ENCODE measurements at regions not wholly inside any gene's neighbourhood (a gene's known extent, or its start where the extent isn't known, plus 50 kb on each side); places are given as distances from the start of the nearest gene placed in this dataset.

DNA sequence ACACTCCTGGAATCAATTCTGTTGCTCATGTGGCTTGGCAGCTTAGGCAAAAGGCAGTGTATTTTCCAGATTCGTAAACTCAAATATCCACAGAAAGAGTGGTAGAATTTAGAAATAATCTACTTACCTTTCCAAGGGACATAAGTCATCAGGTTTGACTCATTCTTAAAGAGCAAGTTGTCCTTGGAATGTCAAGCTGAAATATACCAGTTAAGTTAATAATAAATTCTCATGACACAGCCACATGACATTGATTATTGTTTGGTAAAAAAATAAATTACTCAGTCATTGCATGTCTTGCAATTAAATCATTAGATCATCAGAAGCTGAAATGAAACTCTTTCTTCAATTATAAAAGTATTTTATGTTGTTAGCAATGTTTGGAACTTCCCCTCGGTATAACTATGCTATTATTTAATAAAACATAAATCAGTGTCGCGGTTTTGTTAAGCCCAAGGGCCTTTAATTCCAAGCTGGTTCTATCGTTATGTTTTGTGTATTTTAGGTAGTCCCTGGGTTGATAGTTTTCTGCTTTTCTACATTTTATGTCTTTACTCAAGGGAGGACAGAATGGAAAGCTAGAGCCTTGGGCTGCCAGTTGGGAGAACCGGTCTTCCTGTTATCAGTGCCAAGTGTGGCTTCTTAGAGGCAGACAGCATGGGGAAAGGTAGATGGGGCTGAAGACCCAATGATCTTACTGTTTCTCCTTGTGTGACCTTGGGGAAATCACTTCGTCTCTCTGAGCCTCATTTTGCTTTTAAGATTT is 79.3 kb upstream of the PRLR start:
- Histone ChIP-seq H3K36me3 (ENCODE audit: control insufficient read depth in 1 of 2, insufficient read depth in 2 of 2, low read length in 2 of 2) (no peaks in the 10 kb centered on the region), H3K4me3 (ENCODE audit: low read depth in 1 of 2, low read length in 2 of 2) (no peak overlapping the region), H3K4me1 (ENCODE audit: control insufficient read depth in 1 of 2, insufficient read depth in 2 of 2, low read length in 2 of 2) (no peaks in the 10 kb centered on the region), H3K27me3 (ENCODE audit: low read depth, low read length) (no peaks in the 10 kb centered on the region), H3K9me3 (ENCODE audit: control insufficient read depth in 1 of 2, low read length in 2 of 2) (no peaks in the 10 kb centered on the region), H3K27ac (ENCODE audit: low read length) (no peak overlapping the region)

DNA sequence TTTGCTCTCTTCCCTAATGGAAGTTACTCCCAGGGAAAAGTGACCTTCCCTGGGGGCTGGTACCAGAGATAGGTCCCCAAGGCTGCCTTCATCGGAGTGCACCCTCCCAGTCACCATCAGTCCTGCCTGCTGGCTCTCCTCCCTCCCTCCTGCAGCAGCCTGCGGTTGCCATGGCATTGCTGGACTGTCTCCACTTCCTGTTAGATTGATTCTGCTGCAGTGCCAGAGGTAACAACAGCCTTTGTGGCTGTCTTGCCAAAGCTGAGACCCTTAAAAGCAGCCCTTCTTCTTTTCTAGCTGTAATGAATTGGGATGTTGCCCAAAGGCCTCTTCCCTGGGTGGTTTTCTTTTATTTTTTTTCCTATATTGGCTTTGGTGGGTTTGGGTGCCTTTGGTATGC is 78.1 kb upstream of the PRLR start:
- Histone ChIP-seq H3K9me3 (ENCODE audit: control insufficient read depth in 1 of 2, low read length in 2 of 2) (no peaks in the 10 kb centered on the region), H3K27me3 (ENCODE audit: low read depth, low read length) (no peaks in the 10 kb centered on the region), H3K4me3 (ENCODE audit: low read depth in 1 of 2, low read length in 2 of 2) (no peak overlapping the region), H3K4me1 (ENCODE audit: control insufficient read depth in 1 of 2, insufficient read depth in 2 of 2, low read length in 2 of 2) (no peaks in the 10 kb centered on the region), H3K36me3 (ENCODE audit: control insufficient read depth in 1 of 2, insufficient read depth in 2 of 2, low read length in 2 of 2) (no peaks in the 10 kb centered on the region), H3K27ac (ENCODE audit: low read length) (no peak overlapping the region)

DNA sequence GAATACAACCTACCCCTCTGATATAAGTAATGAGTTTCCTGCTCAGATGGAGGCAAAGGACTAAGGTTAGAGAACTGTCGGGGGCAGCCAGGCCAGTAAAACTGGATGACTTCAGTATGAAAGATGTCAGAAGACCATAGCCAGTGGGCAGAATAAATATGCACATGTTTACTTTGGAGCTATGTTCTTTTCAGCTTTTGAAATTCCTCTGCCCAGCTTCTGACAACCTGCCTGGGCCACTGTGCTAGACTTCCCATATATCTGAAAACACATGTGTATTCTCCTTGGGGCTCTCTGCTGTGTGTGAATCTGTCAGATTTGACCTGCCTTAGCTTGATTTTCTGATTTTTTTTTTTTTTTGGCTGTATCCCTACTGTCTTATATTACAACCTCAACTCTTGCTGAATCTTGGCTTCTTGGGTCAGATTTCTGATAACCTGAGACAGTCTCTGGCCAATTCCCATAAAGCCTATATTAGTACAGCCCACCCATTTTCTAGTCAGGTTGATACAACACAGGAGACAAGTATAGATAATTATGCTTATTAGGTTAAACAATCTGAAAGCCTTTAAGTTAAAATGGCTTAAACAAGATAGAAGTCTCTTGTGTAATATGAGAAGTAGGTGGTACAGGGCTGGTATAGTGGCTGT is 76.6 kb upstream of the PRLR start:
- H3K36me3 ChIP-seq (ENCODE audit: control insufficient read depth in 1 of 2, insufficient read depth in 2 of 2, low read length in 2 of 2) = no peaks in the 10 kb centered on the region
- H3K4me3 ChIP-seq (ENCODE audit: low read depth in 1 of 2, low read length in 2 of 2) = no peak overlapping the region
- H3K4me1 ChIP-seq (ENCODE audit: control insufficient read depth in 1 of 2, insufficient read depth in 2 of 2, low read length in 2 of 2) = no peaks in the 10 kb centered on the region
- H3K27ac ChIP-seq (ENCODE audit: low read length) = no peak overlapping the region
- H3K27me3 ChIP-seq (ENCODE audit: low read depth, low read length) = no peaks in the 10 kb centered on the region
- no peaks in the 10 kb centered on the region for H3K9me3 ChIP-seq (ENCODE audit: control insufficient read depth in 1 of 2, low read length in 2 of 2)

DNA sequence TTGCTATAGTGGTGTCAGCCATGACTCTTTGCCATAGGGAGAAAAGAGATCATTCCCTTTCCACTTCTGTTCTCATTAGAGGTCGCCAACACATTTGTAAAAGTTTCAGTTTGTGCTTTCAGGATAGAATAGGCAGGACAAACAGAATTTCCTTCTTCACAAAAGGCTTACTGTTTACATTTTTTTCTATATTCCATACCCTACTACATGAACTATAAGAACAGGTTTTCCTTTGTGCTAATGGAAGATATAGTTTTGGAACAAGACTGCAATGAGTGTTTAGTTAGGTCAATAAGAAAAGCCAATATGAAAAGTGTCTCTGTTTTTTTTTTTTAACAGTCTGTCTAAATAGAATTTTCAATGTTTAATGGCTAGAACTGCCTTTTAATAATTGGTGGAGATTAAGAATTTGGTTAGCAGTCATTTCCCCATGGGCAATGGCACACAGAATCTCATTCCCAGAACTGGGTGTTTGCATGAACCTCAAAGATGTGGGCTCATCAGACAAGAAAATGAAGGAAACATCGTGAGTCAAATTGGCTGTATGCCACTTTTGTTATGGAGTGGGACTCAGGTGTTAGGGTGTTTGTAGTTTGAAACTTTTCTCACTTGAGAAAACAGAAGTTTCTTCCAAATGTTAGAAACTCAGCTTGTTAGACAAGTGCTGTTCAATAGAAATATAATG is 75.2 kb upstream of the PRLR start:
- no peaks in the 10 kb centered on the region for H3K36me3 ChIP-seq (ENCODE audit: control insufficient read depth in 1 of 2, insufficient read depth in 2 of 2, low read length in 2 of 2)
- H3K9me3 ChIP-seq (ENCODE audit: control insufficient read depth in 1 of 2, low read length in 2 of 2) = no peaks in the 10 kb centered on the region
- no peaks in the 10 kb centered on the region for H3K27me3 ChIP-seq (ENCODE audit: low read depth, low read length)
- no peaks in the 10 kb centered on the region for H3K4me1 ChIP-seq (ENCODE audit: control insufficient read depth in 1 of 2, insufficient read depth in 2 of 2, low read length in 2 of 2)
- no peak overlapping the region for H3K4me3 ChIP-seq (ENCODE audit: low read depth in 1 of 2, low read length in 2 of 2)
- H3K27ac ChIP-seq (ENCODE audit: low read length) = no peak overlapping the region

DNA sequence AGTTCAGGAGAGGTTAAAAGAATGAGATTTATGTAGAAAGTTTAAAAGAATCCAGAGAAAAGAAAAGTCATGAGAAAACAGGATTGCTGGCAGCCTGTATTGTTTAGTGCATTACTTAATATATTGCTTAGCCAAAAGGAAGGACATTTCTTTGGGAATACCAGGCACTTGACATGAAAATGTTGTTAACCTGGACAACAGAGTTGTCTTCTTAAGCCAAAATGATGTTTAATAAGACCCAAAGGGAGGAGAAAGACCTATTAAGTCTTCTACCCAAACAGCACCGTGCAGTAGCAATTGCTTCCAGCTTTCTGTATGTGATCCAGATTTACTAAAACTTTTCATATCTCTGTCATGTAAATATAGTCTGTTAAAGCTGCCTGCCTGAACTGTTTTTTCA is 74.0 kb upstream of the PRLR start:
- Histone ChIP-seq H3K27ac (ENCODE audit: low read length) (no peak overlapping the region), H3K4me3 (ENCODE audit: low read depth in 1 of 2, low read length in 2 of 2) (no peak overlapping the region), H3K36me3 (ENCODE audit: control insufficient read depth in 1 of 2, insufficient read depth in 2 of 2, low read length in 2 of 2) (no peaks in the 10 kb centered on the region), H3K4me1 (ENCODE audit: control insufficient read depth in 1 of 2, insufficient read depth in 2 of 2, low read length in 2 of 2) (no peaks in the 10 kb centered on the region), H3K27me3 (ENCODE audit: low read depth, low read length) (no peaks in the 10 kb centered on the region), H3K9me3 (ENCODE audit: control insufficient read depth in 1 of 2, low read length in 2 of 2) (no peaks in the 10 kb centered on the region)

DNA sequence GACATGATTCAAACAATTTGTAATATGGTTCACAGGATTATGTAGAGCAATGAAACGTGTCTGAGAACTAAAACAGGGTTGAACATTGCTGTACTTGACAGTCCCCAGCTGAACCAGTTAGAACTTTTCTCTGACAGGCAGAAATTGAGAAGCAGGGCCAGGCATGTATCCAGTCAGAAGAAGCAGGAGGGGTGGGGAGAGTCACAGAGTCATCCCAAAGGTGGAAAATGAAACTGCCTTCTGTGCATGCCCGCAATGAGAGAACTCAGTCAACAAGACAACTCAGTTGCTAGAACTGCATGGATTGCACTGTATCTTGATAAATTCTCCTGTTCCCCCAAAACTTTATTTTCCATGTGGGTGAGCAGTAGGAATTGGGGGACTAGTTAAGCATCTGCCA is 72.9 kb upstream of the PRLR start:
- Histone ChIP-seq H3K4me1 (ENCODE audit: control insufficient read depth in 1 of 2, insufficient read depth in 2 of 2, low read length in 2 of 2) (no peaks in the 10 kb centered on the region), H3K4me3 (ENCODE audit: low read depth in 1 of 2, low read length in 2 of 2) (no peak overlapping the region), H3K36me3 (ENCODE audit: control insufficient read depth in 1 of 2, insufficient read depth in 2 of 2, low read length in 2 of 2) (no peaks in the 10 kb centered on the region), H3K9me3 (ENCODE audit: control insufficient read depth in 1 of 2, low read length in 2 of 2) (no peaks in the 10 kb centered on the region), H3K27ac (ENCODE audit: low read length) (no peak overlapping the region), H3K27me3 (ENCODE audit: low read depth, low read length) (no peaks in the 10 kb centered on the region)

DNA sequence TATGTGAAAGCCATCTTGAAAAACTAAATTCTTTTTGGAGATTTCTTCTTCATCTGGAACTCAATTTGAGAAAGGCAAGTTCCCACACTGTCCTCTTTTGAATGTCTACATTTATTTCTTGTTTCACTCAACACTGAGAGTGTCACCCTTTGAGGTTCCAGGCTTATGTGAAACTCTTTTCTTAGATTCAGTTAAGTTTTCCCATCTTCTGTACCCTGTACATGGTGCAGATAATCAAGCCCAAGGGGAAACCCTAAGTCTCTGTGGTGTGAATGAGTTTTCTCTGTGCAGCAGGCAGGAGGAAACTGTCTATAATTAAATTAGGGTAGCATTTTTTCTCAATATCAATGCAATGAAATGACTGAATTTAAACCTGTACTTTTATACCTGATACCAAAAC is 72.3 kb upstream of the PRLR start:
- H3K9me3 ChIP-seq (ENCODE audit: control insufficient read depth in 1 of 2, low read length in 2 of 2) = no peaks in the 10 kb centered on the region
- H3K27me3 ChIP-seq (ENCODE audit: low read depth, low read length) = no peaks in the 10 kb centered on the region
- no peaks in the 10 kb centered on the region for H3K36me3 ChIP-seq (ENCODE audit: control insufficient read depth in 1 of 2, insufficient read depth in 2 of 2, low read length in 2 of 2)
- H3K27ac ChIP-seq (ENCODE audit: low read length) = no peak overlapping the region
- H3K4me3 ChIP-seq (ENCODE audit: low read depth in 1 of 2, low read length in 2 of 2) = no peak overlapping the region
- no peaks in the 10 kb centered on the region for H3K4me1 ChIP-seq (ENCODE audit: control insufficient read depth in 1 of 2, insufficient read depth in 2 of 2, low read length in 2 of 2)

DNA sequence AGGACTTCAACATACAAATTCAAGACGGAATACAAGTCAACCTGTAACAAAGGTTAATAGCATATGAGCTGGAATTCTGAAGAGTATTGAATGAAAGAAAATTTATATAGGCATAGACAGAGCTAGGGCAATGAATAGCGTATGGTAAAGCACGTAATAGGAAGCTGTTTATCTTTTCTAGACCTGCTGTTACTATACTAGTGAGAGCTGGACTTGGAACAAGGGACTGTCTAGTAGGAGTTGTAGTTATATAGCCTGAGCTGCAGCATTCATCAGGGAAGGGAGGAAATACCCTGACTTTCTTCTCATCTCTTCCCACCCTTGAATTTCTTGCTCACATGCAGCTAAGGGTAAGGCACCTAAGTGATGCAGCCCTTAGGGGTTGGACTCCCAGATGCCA is 67.5 kb upstream of the PRLR start:
- H3K27ac ChIP-seq (ENCODE audit: low read length) = no peak overlapping the region
- H3K27me3 ChIP-seq (ENCODE audit: low read depth, low read length) = no peaks in the 10 kb centered on the region
- H3K4me1 ChIP-seq (ENCODE audit: control insufficient read depth in 1 of 2, insufficient read depth in 2 of 2, low read length in 2 of 2) = no peaks in the 10 kb centered on the region
- H3K9me3 ChIP-seq (ENCODE audit: control insufficient read depth in 1 of 2, low read length in 2 of 2) = peaks cover 0 to 3% of the 10 kb centered on the region in 2 donors
- no peak overlapping the region for H3K4me3 ChIP-seq (ENCODE audit: low read depth in 1 of 2, low read length in 2 of 2)
- no peaks in the 10 kb centered on the region for H3K36me3 ChIP-seq (ENCODE audit: control insufficient read depth in 1 of 2, insufficient read depth in 2 of 2, low read length in 2 of 2)

DNA sequence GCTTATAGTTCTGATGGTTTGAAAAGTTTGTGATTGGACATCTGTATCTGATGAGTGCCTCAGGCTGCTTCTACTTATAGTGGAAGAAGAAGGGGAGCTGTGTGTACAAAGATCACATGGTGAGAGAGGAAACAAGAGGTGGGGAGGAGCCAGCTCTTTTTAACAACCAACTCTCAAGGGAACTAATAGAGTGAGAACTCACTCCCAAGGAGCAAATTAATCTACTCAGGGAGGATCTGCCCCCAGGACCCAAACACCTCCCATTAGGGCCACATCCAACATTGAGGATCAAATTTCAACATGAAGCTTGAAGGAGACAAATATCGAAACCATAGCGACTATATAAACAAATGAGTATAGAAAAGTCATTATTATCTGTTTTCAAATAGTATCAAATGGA is 64.7 kb upstream of the PRLR start:
- peaks cover 0 to 3% of the 10 kb centered on the region in 2 donors for H3K9me3 ChIP-seq (ENCODE audit: control insufficient read depth in 1 of 2, low read length in 2 of 2)
- no peaks in the 10 kb centered on the region for H3K4me1 ChIP-seq (ENCODE audit: control insufficient read depth in 1 of 2, insufficient read depth in 2 of 2, low read length in 2 of 2)
- no peak overlapping the region for H3K27ac ChIP-seq (ENCODE audit: low read length)
- no peak overlapping the region for H3K4me3 ChIP-seq (ENCODE audit: low read depth in 1 of 2, low read length in 2 of 2)
- no peaks in the 10 kb centered on the region for H3K36me3 ChIP-seq (ENCODE audit: control insufficient read depth in 1 of 2, insufficient read depth in 2 of 2, low read length in 2 of 2)
- no peaks in the 10 kb centered on the region for H3K27me3 ChIP-seq (ENCODE audit: low read depth, low read length)

DNA sequence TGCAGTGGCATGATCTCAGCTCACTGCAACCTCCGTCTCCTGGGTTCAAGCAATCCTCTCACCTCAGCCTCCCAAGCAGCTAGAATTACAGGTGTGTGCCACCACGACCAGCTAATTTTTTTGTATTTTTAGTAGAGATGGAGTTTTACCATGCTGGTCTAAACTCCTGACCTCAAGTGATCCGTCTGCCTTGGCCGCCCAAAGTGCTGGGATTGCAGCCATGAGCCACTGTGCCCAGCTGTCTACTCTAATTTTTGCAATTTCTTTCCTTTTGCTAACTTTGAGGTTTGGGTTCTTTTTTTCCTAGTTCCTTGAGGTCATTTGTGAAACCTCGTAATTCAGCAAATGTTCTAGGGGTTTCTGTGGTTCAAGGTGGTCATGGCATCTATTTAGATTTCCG is 63.7 kb upstream of the PRLR start:
- Histone ChIP-seq H3K27ac (ENCODE audit: low read length) (no peak overlapping the region), H3K9me3 (ENCODE audit: control insufficient read depth in 1 of 2, low read length in 2 of 2) (peaks cover 0 to 3% of the 10 kb centered on the region in 2 donors), H3K36me3 (ENCODE audit: control insufficient read depth in 1 of 2, insufficient read depth in 2 of 2, low read length in 2 of 2) (no peaks in the 10 kb centered on the region), H3K27me3 (ENCODE audit: low read depth, low read length) (no peaks in the 10 kb centered on the region), H3K4me3 (ENCODE audit: low read depth in 1 of 2, low read length in 2 of 2) (no peak overlapping the region), H3K4me1 (ENCODE audit: control insufficient read depth in 1 of 2, insufficient read depth in 2 of 2, low read length in 2 of 2) (no peaks in the 10 kb centered on the region)

DNA sequence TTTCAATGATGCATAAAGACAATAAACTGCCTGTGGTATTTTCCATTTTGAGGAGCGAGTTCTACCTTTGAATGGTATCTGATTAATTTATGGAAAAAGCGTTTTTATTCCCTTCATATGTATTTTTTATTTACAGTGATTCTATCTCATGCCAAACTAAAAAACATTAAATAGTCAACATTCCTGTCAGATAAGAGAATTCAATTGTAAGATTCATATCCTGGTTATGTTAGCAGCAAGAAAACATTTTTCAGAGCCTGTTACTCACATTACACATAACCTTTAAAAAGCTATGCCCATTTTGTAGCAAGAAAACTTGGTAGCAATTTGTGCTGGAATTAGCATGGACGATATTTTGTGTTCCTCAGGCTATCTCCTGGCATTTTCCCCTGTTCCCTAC is 55.1 kb upstream of the PRLR start:
- no peak overlapping the region for H3K27ac ChIP-seq (ENCODE audit: low read length)

More for the DNA sequence above, 55.1 kb upstream of the PRLR start:
- H3K4me3 ChIP-seq (ENCODE audit: low read depth in 1 of 2, low read length in 2 of 2) = no peak overlapping the region
- H3K9me3 ChIP-seq (ENCODE audit: control insufficient read depth in 1 of 2, low read length in 2 of 2) = no peaks in the 10 kb centered on the region
- no peaks in the 10 kb centered on the region for H3K36me3 ChIP-seq (ENCODE audit: control insufficient read depth in 1 of 2, insufficient read depth in 2 of 2, low read length in 2 of 2)
- no peaks in the 10 kb centered on the region for H3K27me3 ChIP-seq (ENCODE audit: low read depth, low read length)
- no peaks in the 10 kb centered on the region for H3K4me1 ChIP-seq (ENCODE audit: control insufficient read depth in 1 of 2, insufficient read depth in 2 of 2, low read length in 2 of 2)

Measured in muscle layer of duodenum (tissue), 2 donors.